Stimulated activated CD8-positive, alpha-beta memory T cell treated with anti-CD3 and anti-CD28 coated beads, Interleukin-15, amount 100 ng/mL, for 48 hours (primary cell): ENCODE measurements at regions not wholly inside any gene's neighbourhood (a gene's known extent, or its start where the extent isn't known, plus 50 kb on each side); places are given as distances from the start of the nearest gene placed in this dataset.
A peak's percentile ranks its signal among the peaks of the same experiment; 100 is the strongest.
"Not testable (repeated sequence)": the region's sequence is repeated elsewhere in the genome, so short reads cannot be mapped to it uniquely, and the experiment has no call there.

Source experiments
- DNase-seq, 2 donors: peaks; one replicate each; pipeline ENCODE4 v3.0.0-alpha.2; 2020; ENCODE audit warnings: low read depth in 2 of 2

DNA sequence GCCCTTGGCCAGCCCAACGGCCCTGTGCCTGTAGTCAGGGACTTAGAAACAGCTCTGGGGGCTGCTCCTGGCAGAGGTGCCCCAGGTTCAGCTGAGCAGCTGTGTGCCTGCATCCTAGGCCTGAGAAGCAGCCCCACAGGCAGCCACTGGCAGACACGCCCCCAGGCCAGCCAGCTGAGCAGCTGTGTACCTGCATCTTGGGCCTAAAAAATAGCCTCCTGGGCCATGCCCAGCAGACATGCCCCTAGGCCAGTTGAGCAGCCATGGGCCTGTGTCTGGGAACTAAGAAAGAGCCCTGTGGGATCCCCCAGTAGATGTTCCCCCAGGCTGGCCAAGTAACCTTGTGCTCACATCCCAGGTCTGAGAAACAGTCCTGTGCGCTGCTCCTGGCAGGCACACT lies 64.0 kb downstream of the TBR1 start:
- DNase-seq: no peak

DNA sequence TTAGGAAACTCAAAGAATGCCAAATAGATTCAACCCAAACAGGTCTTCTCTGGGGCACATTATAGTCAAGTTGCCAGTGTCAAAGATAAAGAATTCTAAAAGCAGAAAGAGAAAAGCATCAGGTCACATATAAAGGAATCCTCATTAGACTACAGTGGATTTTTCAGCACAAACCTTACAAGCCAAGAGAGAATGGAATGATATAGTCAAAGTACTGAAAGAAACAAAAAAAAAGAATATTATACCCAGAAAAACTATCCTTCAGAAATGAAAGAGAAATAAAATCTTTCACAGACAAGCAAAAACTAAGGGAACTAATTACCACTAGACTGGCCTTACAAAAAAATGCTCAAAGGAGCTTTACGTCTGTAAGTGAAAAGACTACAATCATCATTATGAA lies 65.5 kb downstream of the TBR1 start:
- DNase-seq: no peak

DNA sequence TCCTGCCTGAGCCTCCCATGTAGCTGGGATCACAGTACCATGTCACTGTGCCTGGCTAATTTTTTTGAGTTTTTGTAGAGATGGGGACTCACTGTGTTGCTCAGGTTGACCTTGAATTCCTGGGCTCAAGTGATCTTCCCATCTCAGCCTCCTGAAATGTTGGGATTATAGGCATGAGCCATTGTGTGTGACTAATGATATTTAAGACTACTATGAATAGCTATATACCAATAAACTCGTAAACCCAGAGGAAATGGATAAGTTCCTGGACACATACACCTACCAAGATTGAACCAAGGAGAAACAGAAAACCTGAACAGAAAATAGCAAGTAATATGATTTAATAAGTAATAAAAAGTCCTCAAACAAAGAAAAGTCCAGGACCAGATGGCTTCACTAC lies 68.0 kb downstream of the TBR1 start:
- DNase-seq: no peak

DNA sequence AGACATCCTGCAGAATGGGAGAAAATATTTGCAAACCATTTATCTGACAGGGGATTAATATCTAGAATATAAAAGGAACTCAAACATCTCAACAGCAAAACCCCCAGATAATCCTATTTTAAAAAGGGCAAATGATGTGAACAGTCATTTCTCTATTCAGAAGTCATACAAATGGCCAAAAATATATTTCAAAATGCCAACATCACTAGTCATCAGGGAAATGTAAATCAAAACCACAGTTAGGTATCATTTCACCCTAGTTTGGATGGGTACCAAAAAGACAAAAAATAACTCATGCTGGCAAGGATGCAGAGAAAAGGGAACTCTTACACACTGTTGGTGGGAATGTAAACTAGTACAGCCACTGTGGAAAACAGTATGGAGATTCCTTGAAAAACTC lies 70.0 kb downstream of the TBR1 start:
- no peak for DNase-seq

DNA sequence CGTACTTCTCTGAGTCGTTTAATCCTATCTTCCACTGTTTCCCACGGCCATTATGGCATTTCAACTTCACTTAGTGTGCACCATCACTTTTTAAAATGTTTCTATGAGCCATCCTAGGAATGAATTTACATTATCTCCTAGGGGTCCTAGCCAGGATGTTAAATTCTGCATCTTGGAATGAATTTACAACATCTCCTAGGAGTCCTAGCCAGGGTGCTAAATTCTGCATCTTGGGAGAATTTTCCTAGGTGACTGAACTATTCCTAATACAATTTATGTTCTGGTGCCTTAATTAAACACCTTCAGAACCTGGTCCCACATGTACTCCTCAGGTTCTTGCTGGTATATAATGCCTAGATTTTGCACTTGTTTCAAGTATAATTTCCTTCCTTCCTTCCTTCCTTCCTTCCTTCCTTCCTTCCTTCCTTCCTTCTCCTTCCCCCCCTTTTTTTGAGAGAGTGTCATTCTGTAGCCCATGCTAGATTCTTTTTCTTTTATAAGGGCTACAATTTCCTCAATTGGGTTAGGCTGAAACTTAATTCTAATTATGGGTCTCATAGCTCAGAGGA lies 72.1 kb downstream of the TBR1 start:
- DNase-seq: no peak

DNA sequence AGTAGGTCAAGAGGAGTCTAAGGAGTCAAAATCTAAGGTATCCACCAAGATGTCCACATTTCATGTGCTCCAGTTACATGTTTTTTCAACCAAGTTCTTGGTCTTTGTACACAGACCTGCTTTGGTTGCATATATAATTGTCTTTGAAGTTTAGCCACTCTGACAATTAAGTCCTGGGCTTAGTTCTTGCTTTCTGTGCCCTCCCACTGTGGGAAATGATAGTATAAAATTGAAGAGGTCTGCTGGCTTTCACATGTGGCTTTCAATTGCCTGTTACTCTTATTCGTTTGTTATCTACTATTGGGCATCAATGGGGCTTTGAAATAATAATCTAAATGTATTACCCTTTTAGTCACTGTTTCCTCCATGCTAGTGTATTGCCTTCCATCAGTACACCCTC lies 72.8 kb downstream of the TBR1 start:
- no peak for DNase-seq

DNA sequence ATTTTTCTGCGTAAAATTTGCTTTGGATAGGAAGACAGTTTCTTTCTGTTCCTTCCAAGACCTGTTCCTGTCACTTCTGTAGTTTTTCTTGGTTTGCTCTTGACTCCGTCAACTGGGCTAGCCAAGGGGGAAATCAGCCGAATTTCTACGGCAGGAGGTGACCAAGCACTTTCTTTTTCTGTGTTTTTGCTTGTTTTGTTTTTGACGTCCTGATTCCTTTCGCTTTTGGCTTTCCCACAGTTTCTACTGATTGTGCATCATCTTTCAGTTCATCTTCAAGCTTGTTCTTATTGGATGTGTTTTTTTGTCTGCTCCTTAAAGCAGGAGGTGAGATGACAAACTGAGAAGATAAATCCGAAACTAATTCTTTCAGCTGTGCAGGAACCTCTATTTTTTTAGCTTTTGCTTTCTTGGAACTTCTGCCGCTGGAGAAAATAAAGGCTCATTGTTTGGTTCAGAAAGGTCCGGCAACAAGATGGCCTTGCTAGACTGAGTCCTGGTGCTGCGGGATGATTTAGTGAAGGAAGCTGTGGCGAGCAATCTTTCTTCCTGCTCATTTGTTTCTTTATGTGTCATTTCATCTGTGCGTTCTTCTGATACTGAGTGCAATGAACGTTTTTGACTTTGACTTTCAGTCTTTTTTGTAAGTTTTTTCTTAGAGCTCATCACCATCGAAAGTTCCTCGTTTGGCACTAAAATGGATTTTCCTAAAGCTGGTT lies 85.0 kb downstream of the TBR1 start:
- not testable (repeated sequence) for DNase-seq

DNA sequence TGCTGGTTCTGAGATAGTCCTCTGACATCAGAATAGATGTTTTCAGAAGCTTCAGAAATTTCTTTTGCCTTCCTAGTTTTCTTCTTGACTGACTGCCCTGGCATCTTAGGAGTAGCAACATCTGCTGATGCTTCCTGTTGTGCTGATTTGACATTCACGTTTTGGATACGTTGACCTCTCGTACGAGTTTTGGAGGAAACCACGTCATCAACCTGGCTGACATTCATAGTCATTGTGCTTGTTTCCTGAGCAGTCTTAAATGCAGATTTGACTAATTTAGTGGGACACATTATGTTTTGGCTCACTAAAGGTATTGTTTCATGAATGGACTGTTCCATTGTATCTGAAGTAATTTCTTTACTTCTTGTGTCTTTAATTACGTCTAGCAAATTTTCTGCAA lies 86.2 kb downstream of the TBR1 start:
- not testable (repeated sequence) for DNase-seq

DNA sequence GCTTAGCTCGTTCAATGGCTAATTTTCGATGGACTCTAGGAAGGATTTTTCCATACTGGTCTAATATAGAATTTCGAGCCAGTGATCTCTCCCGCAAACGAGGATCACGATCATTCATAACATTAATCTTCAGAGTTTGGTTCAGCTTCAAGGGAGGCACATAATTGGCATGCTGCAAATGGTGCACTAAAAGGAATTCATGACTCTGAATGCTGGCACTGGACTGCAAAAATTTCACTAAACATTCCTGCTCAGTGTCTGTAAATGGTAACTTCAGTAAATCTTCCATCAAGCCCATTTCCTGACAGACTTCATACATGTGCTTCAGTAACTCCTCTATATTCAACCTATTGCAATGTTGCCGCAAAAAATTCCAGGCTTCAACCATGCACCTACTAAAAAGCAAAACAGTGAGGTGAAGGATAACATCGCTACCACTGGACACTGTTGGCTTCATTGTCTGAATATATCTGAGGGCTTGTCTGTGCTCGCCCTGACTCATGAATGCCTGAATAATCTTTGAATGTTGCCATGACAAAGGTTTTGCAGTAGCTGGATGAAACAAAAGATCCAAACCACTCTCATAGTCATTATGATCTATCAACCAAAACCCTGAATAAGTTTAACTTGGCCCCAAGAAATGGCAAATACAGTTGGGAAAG lies 88.7 kb downstream of the TBR1 start:
- DNase-seq: not testable (repeated sequence)

DNA sequence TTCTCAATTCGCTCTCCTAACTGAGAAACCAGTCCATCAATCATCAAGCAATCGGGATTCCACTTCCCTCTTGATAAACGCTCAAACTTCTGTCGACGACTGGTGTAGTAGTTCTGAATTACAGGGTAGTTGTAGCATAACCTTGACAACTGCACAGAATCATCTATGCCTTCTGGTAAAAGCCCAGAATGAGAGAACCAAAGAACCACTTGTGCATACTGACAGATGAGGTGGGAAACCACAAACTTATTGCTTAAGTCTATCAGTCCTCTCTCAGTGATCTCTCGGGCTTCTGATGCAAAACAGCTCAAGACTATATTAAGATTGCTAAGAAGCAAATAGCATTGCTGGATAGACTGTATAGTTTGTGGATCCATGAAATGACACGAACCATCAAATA lies 89.4 kb downstream of the TBR1 start:
- DNase-seq: not testable (repeated sequence)

DNA sequence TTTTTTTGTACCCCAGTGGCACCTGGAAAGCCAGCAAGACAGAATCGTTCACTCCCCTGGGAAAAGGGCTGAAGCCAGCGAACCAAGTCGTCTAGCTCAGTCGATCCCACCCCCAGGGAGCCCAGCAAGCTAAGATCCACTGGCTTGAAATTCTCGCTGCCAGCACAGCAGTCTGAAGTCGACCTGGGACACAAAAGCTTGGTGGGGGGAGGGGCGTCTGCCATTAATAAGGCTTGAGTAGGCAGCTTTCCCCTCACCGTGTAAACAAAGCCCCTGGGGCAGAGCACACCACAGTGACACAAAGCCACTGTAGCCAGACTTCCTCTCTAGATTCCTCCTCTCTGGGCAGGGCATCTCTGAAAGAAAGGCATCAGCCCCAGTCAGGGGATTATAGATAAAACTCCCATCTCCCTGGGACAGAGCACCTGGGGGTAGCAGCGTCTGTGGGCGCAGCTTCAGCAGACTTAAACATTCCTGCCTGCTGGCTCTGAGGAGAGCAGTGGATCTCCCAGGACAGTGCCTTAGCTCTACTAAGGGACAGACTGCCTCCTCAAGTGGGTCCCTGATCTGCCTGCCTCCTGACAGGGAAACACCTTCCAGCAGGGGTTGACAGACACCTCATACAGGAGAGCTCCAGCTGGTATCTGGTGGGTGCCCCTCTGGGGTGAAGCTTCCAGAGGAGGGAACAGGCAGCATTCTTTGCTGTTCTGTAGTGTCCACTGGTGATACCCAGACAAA lies 97.4 kb downstream of the TBR1 start:
- not testable (repeated sequence) for DNase-seq

DNA sequence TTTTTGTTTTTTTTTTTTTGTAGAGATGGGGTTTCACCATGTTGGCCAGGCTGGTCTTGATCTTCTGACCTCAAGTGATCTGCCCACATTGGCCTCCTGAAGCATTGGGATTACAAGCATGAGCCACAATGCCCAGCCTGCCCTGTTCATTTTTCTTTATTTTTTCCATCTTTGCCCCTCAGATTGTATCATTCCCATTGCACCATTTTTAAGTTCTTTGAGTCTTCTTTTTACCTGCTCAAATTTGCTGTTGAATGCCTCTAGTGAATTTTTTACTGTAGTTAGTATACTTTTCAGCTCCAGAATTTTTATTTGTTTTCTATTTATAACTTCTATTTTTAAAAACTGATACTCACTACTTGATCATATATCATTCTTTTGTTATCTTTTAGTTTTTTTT lies 101.4 kb upstream of the SLC4A10 start:
- DNase-seq: no peak

DNA sequence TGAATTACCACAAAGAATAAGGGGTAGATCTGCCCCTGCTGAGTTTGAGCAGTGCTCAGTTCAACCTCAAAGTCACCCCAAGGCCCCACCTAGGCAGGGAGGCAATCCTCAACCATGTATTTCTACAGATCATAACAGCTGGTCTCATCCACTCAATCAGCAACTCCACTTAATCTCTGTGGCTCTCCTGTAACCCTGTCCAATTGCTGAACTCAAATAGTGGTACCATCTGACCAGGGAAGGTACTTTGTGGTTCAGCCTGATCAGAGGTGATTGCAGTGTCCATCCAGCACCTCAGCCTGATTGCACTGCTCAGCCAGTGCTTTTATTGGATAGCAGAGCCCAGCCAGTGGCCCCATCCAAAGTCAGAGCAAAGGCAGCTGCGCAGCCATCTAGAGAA lies 91.0 kb upstream of the SLC4A10 start:
- DNase-seq: no peak

DNA sequence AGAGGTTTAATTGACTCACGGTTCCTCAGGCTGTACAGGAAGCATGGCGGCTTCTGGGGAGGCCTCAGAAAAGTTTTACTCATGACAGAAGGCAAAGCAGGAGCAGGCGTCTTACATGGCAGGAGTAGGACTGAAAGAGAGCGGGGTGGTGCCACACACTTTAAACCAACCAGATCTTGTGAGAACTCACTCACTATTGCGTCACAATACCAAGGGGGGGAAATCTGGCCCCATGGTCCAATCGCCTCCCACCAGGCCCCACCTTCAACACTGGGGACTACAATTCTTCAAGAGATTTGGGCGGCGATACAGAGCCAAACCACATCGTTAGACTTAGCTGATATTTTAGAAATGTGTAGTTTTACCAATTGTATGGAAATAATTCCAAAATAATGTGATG lies 77.6 kb upstream of the SLC4A10 start:
- no peak for DNase-seq

DNA sequence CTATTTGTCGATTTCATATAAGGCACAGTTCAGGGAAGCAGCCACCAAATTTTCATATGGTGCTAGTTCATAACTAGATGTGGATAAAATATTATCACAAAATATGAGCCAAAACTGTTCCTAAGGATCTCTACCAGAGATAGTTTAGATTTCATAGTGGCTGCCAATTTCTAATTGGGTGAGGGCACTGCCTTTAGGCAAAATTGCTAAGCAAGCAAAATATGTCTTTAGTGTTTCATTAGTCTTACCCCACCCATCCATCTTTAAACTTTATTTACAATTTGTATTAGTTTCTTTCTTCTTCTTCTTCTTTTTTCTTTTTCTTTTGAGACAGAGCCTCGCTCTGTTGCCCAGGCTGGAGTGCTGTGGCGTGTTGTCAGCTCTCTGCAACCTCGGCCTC lies 77.1 kb upstream of the SLC4A10 start:
- DNase-seq: no peak

DNA sequence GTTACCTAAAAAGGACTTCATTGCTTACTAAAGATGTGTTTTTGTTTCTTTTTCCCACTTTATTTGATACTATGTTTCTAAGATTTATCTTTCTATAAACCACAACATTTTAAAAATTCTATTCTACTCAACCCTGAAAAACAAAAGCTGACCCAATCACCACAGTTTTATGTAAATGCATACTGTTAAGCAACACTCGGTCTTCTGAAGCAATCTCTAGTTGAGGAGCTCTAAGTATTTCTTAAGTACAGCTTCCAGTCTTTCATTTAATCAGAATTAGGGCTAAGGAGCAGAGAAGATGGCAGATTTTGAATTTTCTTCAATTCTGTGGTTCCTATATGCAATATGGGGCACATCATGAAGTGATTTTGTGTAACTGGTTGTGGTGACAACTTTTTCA lies 72.2 kb upstream of the SLC4A10 start:
- DNase-seq: no peak

DNA sequence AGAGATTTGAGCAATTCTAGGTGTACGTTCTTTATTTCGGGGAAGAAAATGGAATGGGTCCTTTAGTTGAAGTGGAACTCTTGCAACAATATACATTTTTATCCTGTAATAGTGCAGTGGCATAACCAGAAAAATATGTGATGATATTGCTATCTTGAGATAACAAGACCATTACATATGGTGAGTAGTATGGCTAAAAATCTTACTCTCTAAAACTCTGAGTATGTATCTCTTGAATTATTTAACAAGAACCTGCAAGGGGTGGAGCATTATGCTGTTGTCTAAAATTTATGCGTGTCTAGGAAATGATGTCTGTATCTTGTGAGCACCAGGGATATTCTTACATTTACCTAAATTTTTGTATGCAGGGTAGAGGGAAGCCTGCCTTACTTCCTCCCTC lies 68.4 kb upstream of the SLC4A10 start:
- DNase-seq: no peak

DNA sequence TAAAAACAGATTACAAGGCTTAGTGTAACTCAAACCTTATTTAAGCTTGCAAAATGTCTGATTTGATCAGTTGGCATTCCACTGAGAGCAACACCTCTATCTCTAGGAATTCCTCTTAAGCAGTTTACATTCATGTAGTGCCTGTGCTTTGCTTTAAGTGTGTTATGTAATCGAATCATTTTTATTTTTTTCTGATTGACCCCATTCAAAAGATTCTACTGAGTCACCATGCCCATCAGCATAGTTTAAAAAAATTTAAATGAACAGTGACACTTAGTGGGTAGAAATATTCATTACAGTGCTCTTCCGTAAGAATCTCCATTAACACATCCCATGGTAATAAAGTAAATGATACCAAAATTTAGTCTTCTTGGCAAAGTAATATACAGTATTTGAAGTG lies 67.8 kb upstream of the SLC4A10 start:
- no peak for DNase-seq

DNA sequence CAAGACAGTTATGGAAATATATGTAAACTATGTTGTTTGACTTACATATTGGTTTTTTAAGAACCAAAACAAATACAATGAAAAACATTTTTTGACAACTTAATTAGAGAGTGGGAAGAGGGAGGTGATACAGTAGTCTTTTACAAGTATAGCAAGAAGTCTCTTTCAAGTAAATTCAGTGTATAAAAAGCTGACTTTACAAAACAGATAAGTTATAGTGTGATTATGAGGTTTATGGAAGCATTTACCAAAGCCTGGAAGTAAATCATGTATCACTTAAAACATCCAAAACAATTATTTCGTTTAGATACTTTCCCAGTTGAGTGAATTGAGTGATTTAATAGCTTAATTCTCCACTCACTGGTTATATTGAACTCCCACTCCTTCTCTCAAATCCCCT lies 66.7 kb upstream of the SLC4A10 start:
- no peak for DNase-seq

DNA sequence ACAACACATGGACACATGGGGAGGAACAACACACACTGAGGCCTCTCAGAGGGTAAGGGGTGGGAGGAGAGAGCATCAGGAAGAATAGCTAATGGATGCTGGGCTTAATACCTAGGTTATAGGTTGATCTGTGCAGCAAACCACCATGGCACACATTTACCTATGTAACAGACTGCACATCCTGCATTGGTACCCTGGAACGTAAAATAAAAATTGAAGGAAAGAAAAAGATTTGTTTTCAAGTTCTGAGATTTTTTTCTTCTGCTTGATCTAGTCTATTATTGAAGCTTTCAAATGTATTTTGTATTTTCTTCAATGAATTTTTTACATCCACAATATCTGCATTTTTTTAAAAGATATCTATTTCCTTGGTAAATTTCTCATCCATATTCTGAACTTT lies 59.3 kb upstream of the SLC4A10 start:
- no peak for DNase-seq

DNA sequence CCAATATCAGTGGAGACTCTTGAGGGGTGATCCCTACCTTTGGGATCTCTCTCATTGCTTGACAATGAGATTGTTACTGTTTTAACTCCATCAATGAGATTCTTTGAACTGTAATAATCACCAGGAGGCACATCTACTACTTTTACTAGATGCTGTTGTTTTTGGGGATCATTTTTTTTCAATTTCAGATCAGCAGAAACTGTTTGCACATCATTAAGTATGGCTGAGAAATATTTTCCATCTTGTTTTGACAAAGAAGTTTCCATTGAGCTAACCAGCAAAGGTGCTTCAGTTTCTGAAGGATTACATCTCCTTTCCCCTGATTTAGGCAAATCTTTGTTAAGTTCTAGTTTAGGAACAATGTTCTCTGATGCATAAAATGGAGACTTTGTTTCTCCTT lies 54.8 kb upstream of the SLC4A10 start:
- DNase-seq: no peak

DNA sequence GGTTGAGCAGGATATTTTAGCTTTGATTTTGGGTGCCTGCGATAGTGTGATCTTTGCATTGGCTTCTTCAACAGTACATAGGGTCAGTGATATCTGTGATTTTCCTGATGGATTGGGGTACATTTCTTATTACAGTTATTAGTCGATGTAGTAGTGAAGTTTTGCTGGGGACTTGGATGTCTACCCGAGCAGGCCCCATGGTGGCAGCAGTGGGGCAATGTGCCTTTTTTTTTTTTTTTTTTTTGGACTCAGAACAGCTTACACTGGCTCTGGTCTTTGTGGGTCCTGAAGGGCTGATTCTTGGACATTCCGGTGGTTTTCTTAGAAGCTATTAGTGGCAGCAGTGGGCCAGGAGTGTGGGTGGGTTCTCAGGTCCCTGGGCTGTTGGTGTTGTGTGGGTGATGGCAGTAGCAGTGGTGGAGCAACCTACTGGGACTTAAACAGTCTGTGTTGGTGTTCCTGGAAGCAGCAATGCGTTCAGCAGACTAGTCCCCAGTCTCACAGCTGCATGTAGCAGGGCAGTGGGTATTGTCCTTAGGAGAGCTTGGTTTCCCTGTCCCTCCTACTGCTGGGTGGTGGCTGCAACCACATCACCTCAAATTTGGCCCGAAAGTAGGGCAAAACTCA lies 53.7 kb upstream of the SLC4A10 start:
- peak in 1 of 2 donors; percentile 4 for DNase-seq
